Heart left ventricle (tissue), 13 donors: ENCODE measurements at regions not wholly inside any gene's neighbourhood (a gene's known extent, or its start where the extent isn't known, plus 50 kb on each side); places are given as distances from the start of the nearest gene placed in this dataset.

Experiments
- CTCF ChIP-seq, 12 donors: fragments of 200-600 bp; sonication (generic) in 4 of 12; IDR thresholded peaks; one replicate each; pipeline versions ENCODE4 v1.5.0 to v1.8.0; 2018 to 2022; ENCODE audit warnings: antibody characterized with exemption in 12 of 12, mild to moderate bottlenecking in 5 of 12
- POLR2A ChIP-seq, 2 donors: fragments of 450-650 bp; IDR thresholded peaks; one replicate each; pipeline ENCODE4 v1.6.1; 2017; ENCODE audit warnings: antibody characterized with exemption in 2 of 2, mild to moderate bottlenecking in 2 of 2, moderate library complexity in 2 of 2
- donor health status: ischemic (EF 13 %, LVEDD 7.1; RV severe dilation, severe dysfunction).
- donor health status: DM: no; HTN: yes; CAD: no.
- donor health status: DM: no; HTN: no; CAD: no.
- donor health status: ischemic (EF 25% LVEDD 6.9; RV normal size, moderate dysfunction).
- donor health status: ischemic (EF 25% LVEDD 5.7; RV mildly dilated, moderate dysfunction).
- donor health status: ischemic (EF 35%, LVEDD 5.7; RV mildly dilated, moderate dysfunction).
- donor health status: nonischemic (EF 11% LVEDD 7.7; RV severe dilation, severe dysfunction).
- donor health status: DM: yes; HTN: yes; CAD: no.
- donor health status: PGD.
- donor health status: ischemic (EF 29% LVEDD 5.4; RV normal size, mild dysfunction).
- donor health status: nonischemic (EF 23%, LVEDD 6.1; RV moderate dilation, normal function).

GRCh38 chr14:58875613-58876012, 237.9 kb downstream of the DACT1 start:
- TF ChIP-seq CTCF (IDR thresholded peaks at IDR 0.05) (no peak), POLR2A (IDR thresholded peaks at IDR 0.05) (no peak)
